Effector CD4-positive, alpha-beta T cell (primary cell): ENCODE measurements at regions not wholly inside any gene's neighbourhood (a gene's known extent, or its start where the extent isn't known, plus 50 kb on each side); places are given as distances from the start of the nearest gene placed in this dataset.
"Not testable (repeated sequence)": the region's sequence is repeated elsewhere in the genome, so short reads cannot be mapped to it uniquely, and the experiment has no call there.

ENCODE experiments used
- DNase-seq: peaks from one replicate; pipeline ENCODE4 v3.0.0-alpha.2; 2020

DNA sequence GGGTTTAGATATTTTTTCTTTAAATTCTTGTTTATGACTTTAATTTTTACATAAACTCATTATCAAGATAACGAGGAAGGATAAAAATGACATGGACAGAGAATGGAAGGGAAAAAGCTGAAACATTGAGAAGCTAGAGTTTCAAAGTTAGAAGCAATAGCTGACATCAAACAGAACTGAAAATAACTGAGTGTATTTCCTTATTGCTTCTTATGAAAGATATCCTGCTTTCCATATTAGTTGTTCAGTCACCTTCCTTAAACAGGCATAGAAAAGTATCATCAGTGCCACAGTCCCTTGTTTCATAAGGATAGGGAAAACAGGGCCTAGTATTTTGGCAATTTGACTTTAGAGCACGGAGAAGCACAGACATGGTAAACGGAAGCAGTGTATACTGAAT is 460.5 kb upstream of the GHITM start:
- DNase-seq = no peak

GRCh38 chr10:83680470-83680891 is 458.8 kb upstream of the GHITM start:
- DNase-seq = no peak

DNA sequence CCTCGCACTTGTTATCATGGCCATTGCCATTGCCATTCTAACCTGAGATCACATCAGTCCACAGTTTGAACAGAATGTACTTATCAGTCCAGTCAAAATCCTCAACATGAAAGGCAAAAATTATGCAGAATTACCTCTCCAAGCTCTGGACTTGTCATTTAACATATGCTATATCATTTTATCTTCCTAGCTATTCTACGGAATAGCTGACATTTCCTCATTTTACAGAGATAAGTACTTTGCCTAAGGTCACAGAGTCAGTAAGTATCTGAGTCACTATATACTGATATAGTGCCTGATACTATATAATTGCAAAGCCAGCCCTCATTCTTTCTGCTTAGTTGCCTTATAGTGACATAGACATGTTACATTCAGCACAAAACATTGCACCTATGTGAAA is 456.9 kb upstream of the GHITM start:
- DNase-seq = no peak

- no peak for DNase-seq
Measured at GRCh38 chr10:83685458-83685857, 453.9 kb upstream of the GHITM start.

DNA sequence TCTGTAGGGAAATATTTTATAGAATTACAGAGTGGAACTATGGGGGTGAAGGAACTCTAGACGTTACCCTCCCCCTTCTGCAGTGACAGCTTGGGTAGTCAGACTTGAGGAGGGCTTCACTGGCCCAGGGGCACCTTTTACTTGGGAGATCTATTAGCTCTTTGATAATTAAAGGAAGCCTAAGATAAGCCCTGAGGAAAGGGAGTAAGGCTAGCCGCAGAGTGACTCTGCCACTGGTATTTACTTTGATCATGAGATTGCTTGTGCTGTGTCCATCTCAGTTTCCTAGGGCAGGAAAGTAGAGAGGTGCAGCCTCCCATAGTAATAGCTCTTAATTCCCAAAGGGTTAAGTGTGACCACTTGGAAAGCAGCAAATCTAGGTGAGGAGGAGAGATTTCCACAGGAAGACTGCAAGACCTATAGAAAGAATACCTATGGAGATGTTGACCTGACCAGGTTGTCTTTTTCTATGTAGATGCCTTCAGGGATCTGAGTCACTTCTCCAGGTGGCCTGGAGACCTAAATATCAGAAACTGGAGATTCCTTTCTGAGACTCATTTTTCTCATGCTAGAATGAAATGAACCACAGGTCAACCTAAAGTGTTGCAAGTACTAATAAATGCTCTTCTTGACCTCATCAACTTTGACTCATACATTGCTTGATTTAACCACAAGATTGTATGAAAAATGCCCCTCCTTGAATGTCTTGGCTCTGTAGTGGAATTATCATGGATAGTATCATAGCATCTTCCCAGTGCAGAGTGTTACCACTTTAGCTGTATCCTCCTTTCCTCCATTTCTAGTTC is 447.3 kb upstream of the GHITM start:
- no peak for DNase-seq

DNA sequence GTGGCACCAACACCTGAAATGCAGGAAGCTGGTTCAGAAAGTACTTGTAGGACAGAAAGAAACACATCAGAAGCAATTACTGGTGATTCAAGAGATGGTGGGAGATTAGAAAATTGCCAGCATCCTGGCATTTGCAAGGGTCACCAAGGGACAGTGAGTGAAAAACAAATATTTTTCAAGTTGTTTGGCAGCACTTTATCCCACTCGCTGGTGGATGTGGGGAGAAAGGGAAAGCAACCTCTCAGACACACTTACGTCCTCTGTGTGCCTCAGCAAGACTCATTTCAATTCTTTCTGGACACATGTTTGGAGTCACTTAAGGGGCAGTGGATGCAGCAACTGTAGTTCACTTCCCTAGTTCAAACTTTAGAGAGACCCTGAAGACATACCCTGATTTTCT is 440.4 kb upstream of the GHITM start:
- DNase-seq = no peak

DNA sequence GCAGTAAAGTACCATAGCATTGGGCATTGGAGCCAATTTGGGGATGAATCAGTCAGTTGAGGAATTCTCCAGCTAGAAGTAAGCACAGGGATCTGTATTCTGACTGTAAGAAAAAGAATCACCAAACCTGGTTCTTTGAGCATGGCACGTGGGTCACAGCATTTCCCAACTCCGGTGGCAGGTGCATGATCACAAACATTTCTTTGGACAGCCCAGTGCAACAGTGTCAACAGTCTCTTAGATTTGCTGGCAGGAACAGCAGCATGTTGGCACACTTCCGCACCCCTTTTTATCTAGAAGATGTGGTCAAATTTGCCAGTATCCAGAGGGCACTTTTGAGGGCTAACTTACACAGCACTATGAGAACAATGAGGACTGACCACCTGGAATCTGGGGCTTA is 437.5 kb upstream of the GHITM start:
- no peak for DNase-seq

GRCh38 chr10:83702731-83703130 is 436.6 kb upstream of the GHITM start:
- DNase-seq = no peak

- DNase-seq = no peak
Measured at GRCh38 chr10:83706120-83706519, 433.2 kb upstream of the GHITM start.

DNA sequence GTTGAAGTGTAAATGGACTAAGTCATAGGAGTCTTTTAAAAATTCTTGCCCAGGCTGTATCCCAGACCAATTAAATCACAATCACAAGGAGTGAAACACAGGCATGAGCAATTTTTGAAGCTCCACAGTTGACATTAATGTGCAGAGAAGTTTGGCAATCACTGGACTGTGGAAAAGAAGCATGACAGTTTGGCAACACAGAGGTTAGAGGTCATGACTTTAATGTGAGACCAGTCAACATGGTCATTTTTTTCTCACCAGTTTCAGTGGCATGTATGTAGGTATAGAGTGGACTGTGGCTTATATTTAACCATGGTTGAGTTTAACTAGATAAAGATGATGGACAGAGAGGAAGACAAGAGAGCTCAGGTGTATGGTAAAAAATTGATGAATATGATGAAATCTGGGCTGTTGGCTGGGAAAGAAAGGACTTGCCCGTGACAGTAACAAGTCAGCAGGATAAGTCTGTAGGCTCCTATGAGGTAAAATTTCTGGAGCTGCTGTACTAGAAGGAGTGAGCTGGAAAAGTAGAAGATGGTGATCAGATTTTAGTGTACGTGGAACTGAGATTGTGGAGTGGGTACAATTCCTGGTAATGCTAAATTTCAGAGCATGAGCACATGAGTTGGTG is 432.2 kb upstream of the GHITM start:
- DNase-seq = no peak

DNA sequence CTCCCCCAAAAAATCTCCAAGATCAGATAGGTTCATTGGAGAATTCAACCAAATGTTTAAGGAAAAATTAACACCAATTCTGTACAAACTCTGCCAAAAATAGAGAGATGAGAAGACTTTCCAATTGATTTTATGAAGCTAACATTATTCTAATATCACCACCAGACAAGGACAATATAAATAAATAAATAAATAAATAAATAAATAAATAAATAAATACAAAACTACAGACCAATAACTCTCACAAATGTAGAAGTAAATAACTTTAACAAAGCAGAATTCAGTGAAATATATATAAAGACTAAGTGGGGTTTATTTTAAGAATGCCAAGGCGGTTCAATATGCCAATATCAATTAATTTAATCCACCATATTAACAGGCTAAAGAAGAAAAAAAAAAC is 425.9 kb upstream of the GHITM start:
- no peak for DNase-seq

- no peak for DNase-seq
Measured at GRCh38 chr10:83723080-83723479, 416.2 kb upstream of the GHITM start.

DNA sequence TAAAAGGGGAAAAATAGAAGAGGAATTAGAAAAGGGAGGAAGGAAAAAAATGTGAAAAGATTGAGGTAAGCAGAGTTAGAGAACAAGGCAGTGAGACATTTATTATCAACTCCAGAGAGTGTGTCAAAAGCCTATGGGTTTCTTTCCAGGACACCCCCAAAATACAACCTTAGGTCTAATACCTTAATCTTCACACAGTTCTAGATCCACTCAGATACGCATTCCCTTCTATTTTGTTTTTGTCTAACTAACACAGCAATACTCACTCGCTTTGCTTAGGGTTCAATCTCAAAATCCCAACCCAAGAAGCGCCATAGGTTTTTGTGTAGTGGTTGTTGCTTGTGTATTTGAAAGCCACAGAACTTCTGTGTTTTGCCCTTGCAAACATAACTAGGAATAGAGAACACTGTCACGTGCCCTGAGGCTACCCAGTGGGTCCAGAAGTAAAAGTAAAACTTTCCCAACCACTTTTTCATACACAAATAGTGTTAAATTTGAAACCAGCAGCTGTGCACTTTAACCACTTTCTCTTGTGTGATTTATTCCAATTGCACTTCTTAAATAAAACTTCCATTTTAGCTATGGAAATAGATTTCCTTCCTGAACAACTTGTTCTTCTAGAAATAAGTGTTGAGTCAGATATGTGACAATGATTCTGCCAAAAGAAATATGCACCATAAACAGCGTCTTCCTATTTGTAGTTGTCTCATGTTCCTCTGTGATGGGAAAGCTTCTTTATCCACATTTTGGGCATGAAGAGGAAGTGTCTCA is 414.7 kb upstream of the GHITM start:
- no peak for DNase-seq

GRCh38 chr10:83725567-83725966 is 413.7 kb upstream of the GHITM start:
- no peak for DNase-seq

DNA sequence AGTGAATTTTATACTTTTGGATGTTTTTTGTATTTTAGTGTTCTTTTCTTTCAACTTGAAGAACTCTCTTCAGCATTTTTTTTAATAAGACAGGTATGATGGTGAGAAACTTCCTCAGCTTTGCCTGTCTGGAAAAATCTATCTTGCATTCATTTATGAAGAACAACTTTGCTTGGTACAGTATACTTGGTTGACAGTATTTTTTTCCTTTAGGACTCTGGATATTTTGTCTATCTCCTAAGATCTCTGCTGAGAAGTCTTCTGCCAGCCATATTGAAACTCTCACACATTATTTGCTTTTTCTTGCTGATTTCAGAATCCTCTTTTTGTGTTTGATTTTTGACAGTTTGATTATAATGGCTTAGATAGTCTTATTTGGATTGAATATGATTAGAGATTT is 405.0 kb upstream of the GHITM start:
- no peak for DNase-seq

- DNase-seq = no peak
Measured at GRCh38 chr10:83736008-83736407, 403.3 kb upstream of the GHITM start.

- DNase-seq = no peak
Measured at GRCh38 chr10:83750604-83751003, 388.7 kb upstream of the GHITM start.

- no peak for DNase-seq
Measured at GRCh38 chr10:83753490-83753889, 385.8 kb upstream of the GHITM start.

- no peak for DNase-seq
Measured at GRCh38 chr10:83754857-83755256, 384.5 kb upstream of the GHITM start.

GRCh38 chr10:83760142-83760541 is 379.2 kb upstream of the GHITM start:
- DNase-seq = no peak

DNA sequence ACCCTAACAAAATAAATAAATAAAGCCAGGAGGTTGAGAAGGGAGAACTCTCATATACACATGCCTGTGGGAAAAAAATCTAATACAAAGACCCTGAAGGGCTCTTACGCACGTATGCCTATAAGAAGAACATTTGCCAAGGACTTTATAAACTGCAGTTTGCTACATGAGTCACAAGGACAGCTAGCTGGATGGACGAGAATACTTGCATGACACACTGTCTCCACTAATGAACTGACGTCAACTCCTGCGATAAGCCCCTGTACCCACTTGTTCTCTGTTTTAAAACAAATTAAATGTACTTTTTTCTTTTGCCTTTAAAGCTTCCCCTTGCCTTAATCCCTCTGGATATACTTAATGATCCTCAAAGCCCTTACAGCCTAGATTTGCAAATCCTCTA is 374.6 kb upstream of the GHITM start:
- DNase-seq = no peak

DNA sequence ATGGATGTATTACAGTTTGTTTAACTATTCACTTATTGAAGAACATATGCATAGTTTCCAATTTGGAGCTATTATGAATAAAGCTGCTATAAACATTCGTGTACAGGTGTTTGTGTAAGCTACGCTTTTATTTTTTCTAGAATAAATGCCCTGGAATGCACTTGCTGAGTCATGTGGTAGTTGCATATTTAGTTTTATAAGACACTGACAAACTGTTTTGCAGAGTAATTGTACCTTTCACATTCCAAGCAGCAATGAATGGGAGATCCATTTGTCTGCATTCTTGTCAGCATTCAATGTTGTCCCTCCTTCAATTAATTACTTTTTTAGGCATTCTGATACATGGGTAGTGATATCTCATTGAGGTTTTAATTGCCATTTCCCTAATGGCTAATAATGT is 373.6 kb upstream of the GHITM start:
- DNase-seq = no peak

DNA sequence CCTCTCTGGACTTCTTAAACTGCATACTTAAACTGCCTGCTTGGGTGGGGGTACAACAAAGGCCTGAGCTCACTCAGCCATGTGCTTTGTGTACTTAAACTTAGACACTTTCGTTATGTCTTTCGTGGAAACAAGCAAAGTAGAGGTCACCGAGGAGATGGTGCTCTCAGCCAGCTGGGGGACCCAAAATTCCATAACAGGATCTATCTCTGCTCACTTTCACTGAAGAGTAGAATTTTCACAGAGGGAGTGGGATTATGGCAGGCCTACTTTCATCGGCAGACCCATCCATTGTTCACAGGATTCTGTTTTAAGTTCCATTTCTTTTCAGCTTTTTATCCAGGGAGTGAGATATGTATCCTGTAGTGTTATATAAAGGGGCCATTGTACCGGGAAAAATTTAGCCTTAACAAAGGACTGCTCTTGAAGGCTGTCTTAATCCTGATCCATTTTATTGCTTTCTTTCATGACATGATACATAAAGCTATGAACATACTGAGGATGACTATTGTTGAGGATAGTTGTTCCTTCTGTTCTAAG is 370.0 kb upstream of the GHITM start:
- DNase-seq = no peak

GRCh38 chr10:83786701-83787100 is 352.6 kb upstream of the GHITM start:
- not testable (repeated sequence) for DNase-seq
